MM.1S (cell line): ENCODE measurements at regions not wholly inside any gene's neighbourhood (a gene's known extent, or its start where the extent isn't known, plus 50 kb on each side); places are given as distances from the start of the nearest gene placed in this dataset.

Experiments
- EZH2 ChIP-seq: fragments of 300-600 bp; sonication (generic); optimal IDR thresholded peaks from 2 replicates; pipeline ENCODE3; 2017; ENCODE audit warnings: low read depth, mild to moderate bottlenecking, antibody characterized with exemption, low read length, mixed read lengths
- TF ChIP-seq, protein P1 (sequence below): fragments of 300-600 bp; sonication (generic); IDR thresholded peaks from 2 replicates; pipeline ENCODE4 v1.5.1; 2016; ENCODE audit warnings: antibody characterized with exemption, low read length, mixed read lengths

DNA sequence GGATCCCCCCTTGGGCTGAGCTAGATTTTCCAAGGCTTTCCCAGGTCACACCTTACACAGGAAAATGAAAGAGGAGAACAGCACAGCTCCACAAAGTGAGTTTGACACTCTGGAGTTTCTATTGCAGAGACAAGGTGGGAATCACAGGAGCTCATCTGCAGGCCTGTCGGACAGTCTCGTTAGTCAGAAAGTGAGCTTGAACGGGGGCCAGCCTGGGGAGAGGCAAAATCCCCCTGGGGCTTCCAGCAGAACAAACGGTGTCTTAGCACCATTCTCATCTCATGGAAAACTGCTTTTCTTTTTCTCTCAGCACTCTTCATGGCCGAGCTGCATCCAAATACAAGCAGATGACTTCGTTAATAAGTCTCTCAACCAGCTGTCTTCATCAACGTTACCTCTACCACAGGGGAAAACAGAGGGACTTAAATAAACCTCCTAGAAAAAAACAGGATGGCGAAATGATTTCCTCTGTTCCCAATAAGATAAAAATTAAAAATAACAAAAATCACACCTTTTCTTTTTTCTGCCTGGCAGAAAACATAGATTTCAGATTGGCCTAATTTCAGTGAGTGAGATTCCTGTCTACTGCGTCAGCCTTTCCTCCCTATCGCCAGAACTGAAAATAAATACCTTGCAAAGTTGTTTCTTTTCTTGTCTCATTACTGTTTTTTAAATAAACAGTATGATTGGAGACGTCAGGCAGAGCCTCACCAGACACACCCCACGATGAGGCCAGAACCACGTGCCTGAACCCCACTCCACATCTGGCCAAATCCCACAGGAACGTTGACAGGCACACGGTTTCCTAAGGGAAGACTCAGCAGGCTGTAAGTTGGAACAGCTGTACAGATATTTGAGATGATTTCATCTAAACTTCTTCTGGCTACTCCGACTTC lies 219.0 kb downstream of the TTLL2 start:
- TF ChIP-seq, protein P1, sequence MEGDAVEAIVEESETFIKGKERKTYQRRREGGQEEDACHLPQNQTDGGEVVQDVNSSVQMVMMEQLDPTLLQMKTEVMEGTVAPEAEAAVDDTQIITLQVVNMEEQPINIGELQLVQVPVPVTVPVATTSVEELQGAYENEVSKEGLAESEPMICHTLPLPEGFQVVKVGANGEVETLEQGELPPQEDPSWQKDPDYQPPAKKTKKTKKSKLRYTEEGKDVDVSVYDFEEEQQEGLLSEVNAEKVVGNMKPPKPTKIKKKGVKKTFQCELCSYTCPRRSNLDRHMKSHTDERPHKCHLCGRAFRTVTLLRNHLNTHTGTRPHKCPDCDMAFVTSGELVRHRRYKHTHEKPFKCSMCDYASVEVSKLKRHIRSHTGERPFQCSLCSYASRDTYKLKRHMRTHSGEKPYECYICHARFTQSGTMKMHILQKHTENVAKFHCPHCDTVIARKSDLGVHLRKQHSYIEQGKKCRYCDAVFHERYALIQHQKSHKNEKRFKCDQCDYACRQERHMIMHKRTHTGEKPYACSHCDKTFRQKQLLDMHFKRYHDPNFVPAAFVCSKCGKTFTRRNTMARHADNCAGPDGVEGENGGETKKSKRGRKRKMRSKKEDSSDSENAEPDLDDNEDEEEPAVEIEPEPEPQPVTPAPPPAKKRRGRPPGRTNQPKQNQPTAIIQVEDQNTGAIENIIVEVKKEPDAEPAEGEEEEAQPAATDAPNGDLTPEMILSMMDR, result no peak
- no peak for TF ChIP-seq EZH2
